22Rv1 (cell line): ENCODE measurements at regions not wholly inside any gene's neighbourhood (a gene's known extent, or its start where the extent isn't known, plus 50 kb on each side); places are given as distances from the start of the nearest gene placed in this dataset.

ENCODE experiments used
- ZFX ChIP-seq: fragments of 450-650 bp; IDR thresholded peaks from 2 replicates; pipeline ENCODE4 v1.6.1; 2017; ENCODE audit warnings: antibody characterized with exemption, borderline replicate concordance
- TF ChIP-seq, protein P1 (sequence below): fragments of 450-650 bp; IDR thresholded peaks from 2 replicates; pipeline ENCODE4 v1.5.1; 2017; ENCODE audit warnings: mild to moderate bottlenecking

DNA sequence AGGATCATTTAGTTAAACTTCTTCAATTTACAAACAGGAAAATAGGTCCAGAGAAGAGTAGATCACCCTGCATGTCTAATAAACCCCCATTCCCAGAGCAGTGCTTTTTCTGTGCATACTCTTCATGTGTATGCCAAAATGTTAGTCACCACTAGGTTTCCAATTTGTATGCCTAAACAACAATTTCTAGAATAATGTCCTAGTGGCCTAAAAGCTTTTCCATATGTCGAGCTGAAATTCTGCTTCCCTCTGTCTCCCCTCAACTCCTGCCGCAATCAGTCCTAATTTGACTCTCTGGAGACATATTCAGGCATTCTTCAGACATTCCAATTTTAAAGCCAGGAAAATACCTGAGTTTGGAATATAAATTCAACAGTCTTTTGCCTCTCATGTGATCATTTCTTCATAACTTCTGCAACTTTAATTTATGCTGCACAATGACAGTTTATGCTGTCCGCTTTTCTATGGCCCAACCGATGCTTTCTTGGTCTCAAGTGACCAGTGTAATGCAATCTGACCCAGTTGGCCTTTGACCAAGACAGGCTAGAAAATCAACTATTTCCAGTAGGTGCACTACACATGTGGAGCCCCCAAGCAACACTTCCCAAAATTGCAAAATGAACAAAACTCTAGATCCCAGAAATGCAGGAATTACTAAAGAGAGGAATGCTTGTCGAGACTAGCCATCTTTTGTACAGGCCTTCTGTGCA, 122.9 kb upstream of the FMR1 start:
- TF ChIP-seq, protein P1, sequence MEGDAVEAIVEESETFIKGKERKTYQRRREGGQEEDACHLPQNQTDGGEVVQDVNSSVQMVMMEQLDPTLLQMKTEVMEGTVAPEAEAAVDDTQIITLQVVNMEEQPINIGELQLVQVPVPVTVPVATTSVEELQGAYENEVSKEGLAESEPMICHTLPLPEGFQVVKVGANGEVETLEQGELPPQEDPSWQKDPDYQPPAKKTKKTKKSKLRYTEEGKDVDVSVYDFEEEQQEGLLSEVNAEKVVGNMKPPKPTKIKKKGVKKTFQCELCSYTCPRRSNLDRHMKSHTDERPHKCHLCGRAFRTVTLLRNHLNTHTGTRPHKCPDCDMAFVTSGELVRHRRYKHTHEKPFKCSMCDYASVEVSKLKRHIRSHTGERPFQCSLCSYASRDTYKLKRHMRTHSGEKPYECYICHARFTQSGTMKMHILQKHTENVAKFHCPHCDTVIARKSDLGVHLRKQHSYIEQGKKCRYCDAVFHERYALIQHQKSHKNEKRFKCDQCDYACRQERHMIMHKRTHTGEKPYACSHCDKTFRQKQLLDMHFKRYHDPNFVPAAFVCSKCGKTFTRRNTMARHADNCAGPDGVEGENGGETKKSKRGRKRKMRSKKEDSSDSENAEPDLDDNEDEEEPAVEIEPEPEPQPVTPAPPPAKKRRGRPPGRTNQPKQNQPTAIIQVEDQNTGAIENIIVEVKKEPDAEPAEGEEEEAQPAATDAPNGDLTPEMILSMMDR = no peak
- no peak for TF ChIP-seq ZFX
